Activated CD8-positive, alpha-beta T cell treated with anti-CD3 and anti-CD28 coated beads, Interleukin-2, amount 10 ng/mL, durations not matched to agents 7 days and 5 days (primary cell): ENCODE measurements at regions not wholly inside any gene's neighbourhood (a gene's known extent, or its start where the extent isn't known, plus 50 kb on each side); places are given as distances from the start of the nearest gene placed in this dataset.
"Not testable (repeated sequence)": the region's sequence is repeated elsewhere in the genome, so short reads cannot be mapped to it uniquely, and the experiment has no call there.

ENCODE experiments used
- ATAC-seq: fragments of 150-1000 bp; cut with Tn5 transposase; one replicate; pipeline ENCODE4 v1.10.0; 2021; ENCODE audit warnings: moderate library complexity
- CTCF ChIA-PET: fragments of 350-600 bp; sonication (Branson Sonifier 250); formaldehyde crosslinking; loops from one replicate; lab custom pipeline; 2021; ENCODE audit warnings: antibody characterized with exemption; lab: Charles Lee
- POLR2A ChIA-PET: fragments of 350-600 bp; sonication (Branson Sonifier 250); formaldehyde crosslinking; loops from one replicate; lab custom pipeline; 2021; ENCODE audit warnings: antibody characterized with exemption; lab: Charles Lee
- DNase-seq: peaks from one replicate; pipeline ENCODE4 v3.0.0-alpha.2; 2020
- H3K27ac Mint-ChIP-seq: one replicate; pipeline ENCODE4 v1.8.0; 2021; ENCODE audit warnings: mild to moderate bottlenecking, mixed read lengths
- H3K27me3 Mint-ChIP-seq: one replicate; pipeline ENCODE4 v1.8.0; 2021; ENCODE audit warnings: low read depth, mixed read lengths
- H3K36me3 Mint-ChIP-seq: one replicate; pipeline ENCODE4 v1.8.0; 2021; ENCODE audit warnings: low read depth, mixed read lengths
- H3K4me1 Mint-ChIP-seq: one replicate; pipeline ENCODE4 v1.8.0; 2021; ENCODE audit warnings: low read depth, mixed read lengths
- H3K4me3 Mint-ChIP-seq: one replicate; pipeline ENCODE4 v1.8.0; 2021; ENCODE audit warnings: mild to moderate bottlenecking, mixed read lengths
- H3K9me3 Mint-ChIP-seq: one replicate; pipeline ENCODE4 v1.8.0; 2022; ENCODE audit warnings: mixed read lengths; ENCODE audit not compliant: insufficient read depth

DNA sequence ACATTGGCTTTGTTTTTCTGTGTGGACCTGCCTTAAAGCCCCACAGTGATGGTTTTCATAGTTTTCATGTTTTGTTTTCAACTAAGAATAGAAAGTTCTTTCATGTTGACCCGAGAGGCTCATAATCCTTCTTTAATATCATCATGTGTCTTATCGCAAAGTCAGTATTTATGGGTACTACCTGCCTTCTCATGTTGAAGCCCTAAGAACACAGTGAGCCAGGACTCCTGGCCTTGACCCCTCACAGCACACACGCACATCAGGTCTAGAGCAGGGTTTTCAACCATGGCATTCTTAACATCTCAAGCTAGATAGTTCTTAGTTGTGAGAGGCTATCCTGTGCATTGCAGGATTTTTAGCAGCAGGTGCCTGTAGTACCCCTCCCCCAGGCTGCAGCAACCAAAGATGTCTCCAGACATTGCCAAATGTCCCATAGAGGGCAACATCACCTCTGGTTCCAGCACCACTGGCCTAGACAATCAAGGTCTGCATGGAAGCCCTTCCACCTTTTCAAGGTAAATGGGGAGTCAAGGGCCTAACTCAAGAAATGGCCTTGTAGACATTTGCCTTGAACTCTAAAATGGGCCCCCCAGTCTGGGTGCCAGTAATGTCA lies 118.3 kb downstream of the MTHFS start:
- Mint-ChIP-seq H3K36me3 (peaks cover 4% of the 10 kb centered on the region), H3K9me3 (peaks cover 11% of the 10 kb centered on the region), H3K27ac (no peak overlapping the region), H3K4me1 (peaks cover 10% of the 10 kb centered on the region), H3K27me3 (peaks cover 21% of the 10 kb centered on the region), H3K4me3 (no peak overlapping the region)
- ChIA-PET CTCF (no interaction called here), POLR2A (no interaction called here)
- DNase-seq (no peak), ATAC-seq (no peak)

DNA sequence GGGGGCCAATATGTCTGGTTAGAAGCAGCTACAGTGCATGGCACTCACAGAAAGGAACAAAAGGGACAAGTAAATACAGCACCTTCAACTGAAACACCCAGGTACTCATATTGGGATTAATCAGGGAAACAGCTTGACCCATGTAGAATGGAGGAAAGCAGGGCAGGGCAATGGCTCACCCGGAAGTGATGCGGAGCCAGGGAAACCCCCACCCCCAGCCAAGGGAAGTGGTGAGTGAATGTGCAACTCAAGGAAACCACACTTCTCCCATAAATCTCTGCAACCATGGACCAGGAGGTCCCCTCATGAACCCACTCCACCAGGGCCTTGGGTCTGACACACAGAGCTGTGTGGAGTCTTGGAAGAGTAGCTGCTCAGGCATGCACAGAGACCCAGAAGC lies 117.1 kb downstream of the MTHFS start:
- ATAC-seq (peak; percentile 30), DNase-seq (peak; percentile 26)
- Mint-ChIP-seq H3K9me3 (peaks cover 11% of the 10 kb centered on the region), H3K4me3 (no peak overlapping the region), H3K4me1 (peaks cover 10% of the 10 kb centered on the region), H3K27ac (no peak overlapping the region), H3K27me3 (peaks cover 29% of the 10 kb centered on the region), H3K36me3 (peaks cover 4% of the 10 kb centered on the region)
- CTCF ChIA-PET = no interaction called here
- POLR2A ChIA-PET = no interaction called here

DNA sequence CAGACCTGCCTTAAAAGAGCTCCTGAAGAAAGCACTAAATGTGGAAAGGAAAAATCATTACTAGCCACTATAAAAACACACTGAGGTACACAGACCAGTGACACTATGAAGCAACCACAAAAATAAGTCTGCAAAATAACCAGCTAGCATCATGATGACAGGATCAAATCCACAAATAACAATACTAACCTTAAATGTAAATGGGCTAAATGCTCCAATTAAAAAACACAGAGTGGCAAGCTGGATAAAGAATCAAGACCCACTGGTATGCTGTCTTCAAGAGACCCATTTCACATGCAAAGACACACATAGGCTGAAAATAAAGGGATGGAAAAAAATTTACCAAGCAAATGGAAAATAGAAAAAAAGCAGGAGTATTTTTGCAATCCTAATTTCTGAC lies 114.5 kb downstream of the MTHFS start:
- H3K4me3 Mint-ChIP-seq, H3K27ac Mint-ChIP-seq, H3K36me3 Mint-ChIP-seq, CTCF ChIA-PET, DNase-seq, ATAC-seq: not testable (repeated sequence)
- POLR2A ChIA-PET = interaction anchor here (0.7 kb wide), 1 partner anchor 38 kb away, joined by 3 read pairs; no protein-coding TSS in a partner anchor
- peaks cover 11% of the 10 kb centered on the region for H3K9me3 Mint-ChIP-seq
- peaks cover 38% of the 10 kb centered on the region for H3K27me3 Mint-ChIP-seq
- H3K4me1 Mint-ChIP-seq = peaks cover 10% of the 10 kb centered on the region
